GM21825 (cell line): ENCODE measurements at regions not wholly inside any gene's neighbourhood (a gene's known extent, or its start where the extent isn't known, plus 50 kb on each side); places are given as distances from the start of the nearest gene placed in this dataset.

Experiments used
- ATAC-seq: cut with Tn5 transposase; IDR thresholded peaks from one replicate; pipeline ENCODE4 v1.9.1; 2021; ENCODE audit warnings: mild to moderate bottlenecking, moderate library complexity; ENCODE audit not compliant: unreplicated experiment

GRCh38 chr10:78754269-78755062 lies 314.3 kb upstream of the ZMIZ1 start:
- ATAC-seq: no peak

- no peak for ATAC-seq
Observed at GRCh38 chr10:78755063-78755701, 313.6 kb upstream of the ZMIZ1 start.

- no peak for ATAC-seq
Observed at GRCh38 chr10:78755877-78756455, 312.8 kb upstream of the ZMIZ1 start.

- ATAC-seq: no peak
Observed at GRCh38 chr10:78756604-78757343, 312.0 kb upstream of the ZMIZ1 start.

- ATAC-seq: no peak
Observed at GRCh38 chr10:78757344-78757925, 311.3 kb upstream of the ZMIZ1 start.

GRCh38 chr10:78758176-78758575 lies 310.6 kb upstream of the ZMIZ1 start:
- ATAC-seq: no peak

GRCh38 chr10:78759456-78760120 lies 309.2 kb upstream of the ZMIZ1 start:
- ATAC-seq: no peak

GRCh38 chr10:78760463-78761310 lies 308.1 kb upstream of the ZMIZ1 start:
- no peak for ATAC-seq

GRCh38 chr10:78761311-78761781 lies 307.4 kb upstream of the ZMIZ1 start:
- no peak for ATAC-seq

GRCh38 chr10:78762086-78762630 lies 306.6 kb upstream of the ZMIZ1 start:
- ATAC-seq: no peak

GRCh38 chr10:78763234-78763633 lies 305.5 kb upstream of the ZMIZ1 start:
- ATAC-seq: no peak

GRCh38 chr10:78763651-78764395 lies 304.9 kb upstream of the ZMIZ1 start:
- ATAC-seq: no peak

- ATAC-seq: no peak
Observed at GRCh38 chr10:78764436-78764835, 304.3 kb upstream of the ZMIZ1 start.

- ATAC-seq: no peak
Observed at GRCh38 chr10:78764846-78765430, 303.8 kb upstream of the ZMIZ1 start.

GRCh38 chr10:78765726-78766335 lies 302.9 kb upstream of the ZMIZ1 start:
- no peak for ATAC-seq

- ATAC-seq: no peak
Observed at GRCh38 chr10:78766603-78767002, 302.2 kb upstream of the ZMIZ1 start.

GRCh38 chr10:78768041-78768835 lies 300.5 kb upstream of the ZMIZ1 start:
- ATAC-seq: no peak
